Breast epithelium (tissue), 4 donors: ENCODE measurements at regions not wholly inside any gene's neighbourhood (a gene's known extent, or its start where the extent isn't known, plus 50 kb on each side); places are given as distances from the start of the nearest gene placed in this dataset.

Experiments used
- DNase-seq, 2 donors: peaks; one replicate each; pipeline ENCODE4 v3.0.0-alpha.2; 2019; ENCODE audit warnings: low spot score in 2 of 2
- H3K27ac ChIP-seq, 2 donors: fragments of 200-600 bp; sonication (generic) in 1 of 2; one replicate each; pipeline ENCODE4 v1.5.1; 2016 to 2019; ENCODE audit warnings: mild to moderate bottlenecking in 1 of 2
- H3K27me3 ChIP-seq, 2 donors: fragments of 200-600 bp; sonication (generic) in 1 of 2; one replicate each; pipeline versions ENCODE4 v1.5.1 to v1.6.0; 2017 to 2019; ENCODE audit warnings: control low read depth in 1 of 2, mild to moderate bottlenecking in 1 of 2
- H3K36me3 ChIP-seq: fragments of 200-600 bp; one replicate; pipeline ENCODE4 v1.5.1; 2019
- H3K4me1 ChIP-seq, 2 donors: fragments of 200-600 bp; sonication (generic); one replicate each; pipeline ENCODE4 v1.5.1; 2016 to 2019; ENCODE audit warnings: control low read depth in 1 of 2
- H3K4me3 ChIP-seq, 3 donors: fragments of 200-600 bp; sonication (generic); 1 replicate in 2 of 3; 2 replicates in 1 of 3; pipeline ENCODE4 v1.5.1; 2016 to 2019; ENCODE audit warnings: mild to moderate bottlenecking in 3 of 3, moderate library complexity in 2 of 3
- H3K9me3 ChIP-seq, 2 donors: fragments of 200-600 bp; sonication (generic) in 1 of 2; one replicate each; pipeline ENCODE4 v1.5.1; 2016 to 2019; ENCODE audit warnings: control low read depth in 1 of 2
- CTCF ChIP-seq, 3 donors: fragments of 450-650 bp; IDR thresholded peaks; one replicate each; pipeline ENCODE4 v1.5.1; 2016 to 2017; ENCODE audit warnings: antibody characterized with exemption in 3 of 3, mild to moderate bottlenecking in 3 of 3, moderate library complexity in 3 of 3
- POLR2A ChIP-seq: fragments of 450-650 bp; IDR thresholded peaks from one replicate; pipeline ENCODE4 v1.6.1; 2016; ENCODE audit warnings: antibody characterized with exemption, mild to moderate bottlenecking, moderate library complexity
- POLR2AphosphoS5 ChIP-seq, 3 donors: sonication (generic); formaldehyde crosslinking; IDR thresholded peaks; one replicate each; pipeline ENCODE4 v1.6.1; 2017; ENCODE audit warnings: antibody characterized with exemption in 3 of 3
- intact Hi-C: fragments of 100-400 bp; cut with DNase I; formaldehyde crosslinking; loops from one replicate; pipeline ENCODE4 v1.15.1; 2023; ENCODE audit warnings: low total_unique reads

- no peaks in the 10 kb centered on the region for H3K36me3 ChIP-seq
- TF ChIP-seq POLR2AphosphoS5 (IDR thresholded peaks at IDR 0.05) (no peak), POLR2A (no peak), CTCF (IDR thresholded peaks at IDR 0.05) (no peak)
- H3K4me3 ChIP-seq, result no peak overlapping the region
- no peaks in the 10 kb centered on the region for H3K4me1 ChIP-seq
- H3K27ac ChIP-seq, result no peak overlapping the region
- DNase-seq, result no peak
- intact Hi-C loops, result no loop called here
- H3K27me3 ChIP-seq, result no peaks in the 10 kb centered on the region
- no peaks in the 10 kb centered on the region for H3K9me3 ChIP-seq
Observed at GRCh38 chr3:109963831-109964230, 626.5 kb upstream of the DPPA4 start.

- intact Hi-C loops, result no loop called here
Observed at GRCh38 chr3:109973733-109974132, 636.4 kb upstream of the DPPA4 start.

GRCh38 chr3:109977897-109978296, 640.6 kb upstream of the DPPA4 start:
- DNase-seq, result no peak
- H3K36me3 ChIP-seq, result no peaks in the 10 kb centered on the region
- H3K27me3 ChIP-seq, result no peaks in the 10 kb centered on the region
- H3K27ac ChIP-seq, result no peak overlapping the region
- peaks cover 0 to 3% of the 10 kb centered on the region in 2 donors for H3K9me3 ChIP-seq
- no peaks in the 10 kb centered on the region for H3K4me1 ChIP-seq
- H3K4me3 ChIP-seq, result no peak overlapping the region
- TF ChIP-seq POLR2A, result no peak
- TF ChIP-seq POLR2AphosphoS5 (IDR thresholded peaks at IDR 0.05), result no peak
- TF ChIP-seq CTCF (IDR thresholded peaks at IDR 0.05), result no peak
- intact Hi-C loops, result no loop called here

More at GRCh38 chr3:109973733-109974132, 636.4 kb upstream of the DPPA4 start:
- Histone ChIP-seq H3K27ac (no peak overlapping the region), H3K27me3 (no peaks in the 10 kb centered on the region), H3K4me1 (no peaks in the 10 kb centered on the region), H3K4me3 (no peak overlapping the region), H3K36me3 (no peaks in the 10 kb centered on the region), H3K9me3 (peaks cover 0 to 3% of the 10 kb centered on the region in 2 donors)
- no peak for TF ChIP-seq CTCF (IDR thresholded peaks at IDR 0.05)
- no peak for TF ChIP-seq POLR2AphosphoS5 (IDR thresholded peaks at IDR 0.05)
- TF ChIP-seq POLR2A, result no peak
- DNase-seq, result no peak

- Histone ChIP-seq H3K36me3 (no peaks in the 10 kb centered on the region), H3K27ac (no peak overlapping the region), H3K27me3 (no peaks in the 10 kb centered on the region), H3K4me1 (no peaks in the 10 kb centered on the region), H3K4me3 (no peak overlapping the region), H3K9me3 (no peaks in the 10 kb centered on the region)
- intact Hi-C loops, result no loop called here
- DNase-seq, result no peak
- no peak for TF ChIP-seq POLR2A
- no peak for TF ChIP-seq CTCF (IDR thresholded peaks at IDR 0.05)
- no peak for TF ChIP-seq POLR2AphosphoS5 (IDR thresholded peaks at IDR 0.05)
Observed at GRCh38 chr3:109982201-109982600, 644.9 kb upstream of the DPPA4 start.

- no peaks in the 10 kb centered on the region for H3K36me3 ChIP-seq
- TF ChIP-seq POLR2A (no peak), CTCF (IDR thresholded peaks at IDR 0.05) (no peak), POLR2AphosphoS5 (IDR thresholded peaks at IDR 0.05) (no peak)
- no peaks in the 10 kb centered on the region for H3K4me1 ChIP-seq
- H3K4me3 ChIP-seq, result no peak overlapping the region
- no peak for DNase-seq
- no peaks in the 10 kb centered on the region for H3K9me3 ChIP-seq
- H3K27ac ChIP-seq, result no peak overlapping the region
- H3K27me3 ChIP-seq, result no peaks in the 10 kb centered on the region
- intact Hi-C loops, result no loop called here
Observed at GRCh38 chr3:109984976-109985375, 647.6 kb upstream of the DPPA4 start.
